IMR-90 (cell line): ENCODE measurements at regions not wholly inside any gene's neighbourhood (a gene's known extent, or its start where the extent isn't known, plus 50 kb on each side); places are given as distances from the start of the nearest gene placed in this dataset.

Experiments
- ATAC-seq: fragments of 200-7000 bp; cut with Tn5 transposase; 2 replicates; pipeline ENCODE4 v1.9.1; 2020; ENCODE audit warnings: low read depth, mild to moderate bottlenecking, moderate library complexity
- BruUV-seq: library from RNA; stranded (reverse); fragments of 400-500 nt; replicated peaks from 2 replicates; lab custom pipeline; 2021; lab: Mats Ljungman, UMichigan
- CTCF ChIA-PET: fragments of 300-600 bp; formaldehyde crosslinking; extraction: SDS; loops from one replicate; lab custom pipeline; 2021; ENCODE audit warnings: antibody characterized with exemption; lab: Yijun Ruan, JAX
- POLR2A ChIA-PET: fragments of 300-600 bp; sonication (Branson Sonifier 250); formaldehyde crosslinking; loops from one replicate; lab custom pipeline; 2022; ENCODE audit warnings: antibody characterized with exemption; ENCODE audit not compliant: unreplicated experiment; lab: Charles Lee
- DNase-seq: peaks from one replicate; pipeline ENCODE4 v3.0.0; 2013
- H2AFZ ChIP-seq: replicated peaks from 2 replicates; pipeline ENCODE3; 2013; ENCODE audit warnings: low read length, mild to moderate bottlenecking; ENCODE audit not compliant: poor library complexity
- H2AK5ac ChIP-seq: 2 replicates; pipeline ENCODE4 v1.6.1; 2013; ENCODE audit warnings: low read depth, low read length, inconsistent platforms
- H2AK9ac ChIP-seq: replicated peaks from 2 replicates; pipeline ENCODE3; 2013; ENCODE audit warnings: mild to moderate bottlenecking, low read depth, low read length, moderate library complexity; ENCODE audit not compliant: poor library complexity
- H2BK120ac ChIP-seq: 2 replicates; pipeline ENCODE4 v1.6.1; 2013; ENCODE audit warnings: low read depth, low read length, inconsistent platforms
- H2BK15ac ChIP-seq: 3 replicates; pipeline ENCODE4 v1.6.1; 2013; ENCODE audit warnings: low read depth, low read length, inconsistent platforms
- H2BK20ac ChIP-seq: 2 replicates; pipeline ENCODE4 v1.6.1; 2013; ENCODE audit warnings: low read depth, mild to moderate bottlenecking, inconsistent platforms, low read length, moderate library complexity
- H2BK5ac ChIP-seq: 2 replicates; pipeline ENCODE4 v1.6.1; 2013; ENCODE audit warnings: mild to moderate bottlenecking, low read depth, low read length, inconsistent platforms; ENCODE audit not compliant: poor library complexity, severe bottlenecking
- H3K14ac ChIP-seq: replicated peaks from 2 replicates; pipeline ENCODE4 v1.6.1; 2013; ENCODE audit warnings: low read depth, low read length, inconsistent platforms
- H3K18ac ChIP-seq: 2 replicates; pipeline ENCODE4 v1.6.1; 2013; ENCODE audit warnings: low read depth, low read length, control low read depth
- H3K23ac ChIP-seq: 2 replicates; pipeline ENCODE4 v1.6.1; 2013; ENCODE audit warnings: low read depth, low read length, inconsistent platforms
- H3K27ac ChIP-seq: 2 replicates; pipeline ENCODE4 v1.5.1; 2013; ENCODE audit warnings: mild to moderate bottlenecking, control low read depth, low read length; ENCODE audit not compliant: insufficient read depth
- H3K27me3 ChIP-seq: 2 replicates; pipeline ENCODE4 v1.6.1; 2013; ENCODE audit warnings: low read length; ENCODE audit not compliant: control insufficient read depth, insufficient read depth
- H3K36me3 ChIP-seq: 2 replicates; pipeline ENCODE4 v1.6.1; 2013; ENCODE audit warnings: low read length, mixed read lengths; ENCODE audit not compliant: control insufficient read depth, insufficient read depth
- H3K4ac ChIP-seq: 2 replicates; pipeline ENCODE4 v1.6.1; 2013; ENCODE audit warnings: low read depth, low read length, inconsistent platforms
- H3K4me1 ChIP-seq: 2 replicates; pipeline ENCODE4 v1.6.1; 2013; ENCODE audit warnings: low read length, mixed read lengths; ENCODE audit not compliant: control insufficient read depth, insufficient read depth
- H3K4me2 ChIP-seq: 2 replicates; pipeline ENCODE4 v1.6.1; 2013; ENCODE audit warnings: low read depth, mild to moderate bottlenecking, control low read depth, low read length, moderate library complexity
- H3K4me3 ChIP-seq: 2 replicates; pipeline ENCODE4 v1.5.1; 2013; ENCODE audit warnings: low read depth, mild to moderate bottlenecking, control low read depth, low read length, moderate library complexity; ENCODE audit not compliant: insufficient read depth
- H3K56ac ChIP-seq: 2 replicates; pipeline ENCODE4 v1.6.1; 2013; ENCODE audit warnings: low read length, inconsistent platforms; ENCODE audit not compliant: insufficient read depth; ENCODE audit errors: extremely low read depth
- H3K79me1 ChIP-seq, 2 experiments: 2 replicates each; pipeline ENCODE4 v1.6.1; 2013; ENCODE audit warnings: low read length in 2 of 2, inconsistent platforms in 1 of 2, low read depth in 1 of 2
- H3K9ac ChIP-seq: 2 replicates; pipeline ENCODE4 v1.6.1; 2013; ENCODE audit warnings: low read depth, low read length, control low read depth
- H3K9me1 ChIP-seq: 2 replicates; pipeline ENCODE4 v1.6.1; 2013; ENCODE audit warnings: low read length, inconsistent platforms; ENCODE audit not compliant: insufficient read depth
- H3K9me3 ChIP-seq: 2 replicates; pipeline ENCODE4 v1.6.1; 2013; ENCODE audit warnings: low read length; ENCODE audit not compliant: control insufficient read depth, insufficient read depth
- H4K20me1 ChIP-seq: 2 replicates; pipeline ENCODE4 v1.6.1; 2013; ENCODE audit warnings: low read length, inconsistent platforms; ENCODE audit not compliant: insufficient read depth
- H4K5ac ChIP-seq: 2 replicates; pipeline ENCODE4 v1.6.1; 2013; ENCODE audit warnings: mild to moderate bottlenecking, low read depth, low read length, control low read depth
- H4K8ac ChIP-seq, 2 experiments: 2 replicates each; pipeline ENCODE4 v1.6.1; 2013; ENCODE audit warnings: low read depth in 2 of 2, low read length in 2 of 2, control low read depth in 1 of 2, inconsistent platforms in 1 of 2
- H4K91ac ChIP-seq: 2 replicates; pipeline ENCODE4 v1.6.1; 2013; ENCODE audit warnings: low read depth, low read length, inconsistent platforms; ENCODE audit not compliant: insufficient read depth
- MXI1 ChIP-seq: IDR thresholded peaks from 2 replicates; pipeline ENCODE4 v1.6.1; 2012; ENCODE audit warnings: low read depth, mild to moderate bottlenecking, low read length, moderate library complexity, borderline replicate concordance
- NFE2L2 ChIP-seq: fragments of 150-350 bp; IDR thresholded peaks from 2 replicates; pipeline ENCODE4 v1.6.1; 2016; ENCODE audit warnings: low read depth, mild to moderate bottlenecking, low read length
- RAD21 ChIP-seq: IDR thresholded peaks from 2 replicates; pipeline ENCODE4 v1.6.1; 2012; ENCODE audit warnings: low read length, improper control_type of control experiment
- SMC3 ChIP-seq: fragments of 150-350 bp; IDR thresholded peaks from 2 replicates; pipeline ENCODE4 v1.6.1; 2016; ENCODE audit warnings: low read depth, mild to moderate bottlenecking, antibody characterized with exemption, low read length, moderate library complexity
- WGBS, 2 experiments: methylation state at CpG; one replicate each; pipeline versions ENCODE4 v1.1.5 to v1.1.7; 2013; ENCODE audit warnings: missing lambda C conversion rate in 2 of 2; ENCODE audit not compliant: insufficient read length in 1 of 2; ENCODE audit errors: extremely low coverage in 2 of 2; 5-methylcytosine and 5-hydroxymethylcytosine counted together
- dilution Hi-C: fragments of 300-500 bp; cut with HindIII; formaldehyde crosslinking; loops from one replicate; pipeline ENCODE4 v1.14.3; 2018; ENCODE audit warnings: low sequenced_read_pairs; ENCODE audit not compliant: unreplicated experiment
- in situ Hi-C: fragments of 300-500 bp; cut with MboI; formaldehyde crosslinking; loops from 3 replicates; pipeline ENCODE4 v1.14.3; 2019; ENCODE audit warnings: low sequenced_read_pairs, inconsistent platforms, mixed read lengths
- intact Hi-C: fragments of 100-400 bp; cut with micrococcal nuclease; formaldehyde crosslinking; loops from 2 replicates; pipeline ENCODE4 v1.10.0; 2022

- Histone ChIP-seq H2BK20ac (no peak overlapping the region), H3K9ac (no peak overlapping the region), H3K9me3 (no peaks in the 10 kb centered on the region), H2AK5ac (no peak overlapping the region), H2AK9ac (no peak overlapping the region), H3K4me1 (no peaks in the 10 kb centered on the region), H3K4me3 (no peak overlapping the region), H3K27me3 (no peaks in the 10 kb centered on the region), H3K9me1 (no peaks in the 10 kb centered on the region), H4K91ac (no peak overlapping the region), H2BK5ac (no peak overlapping the region), H3K27ac (no peak overlapping the region), H3K36me3 (no peaks in the 10 kb centered on the region), H2AFZ (no peak overlapping the region), H4K20me1 (no peaks in the 10 kb centered on the region), H2BK15ac (no peak overlapping the region), H4K5ac (no peak overlapping the region), H3K79me1 (no peaks in the 10 kb centered on the region), H3K23ac (no peak overlapping the region), H3K18ac (no peak overlapping the region), H2BK120ac (no peak overlapping the region), H3K56ac (no peak overlapping the region), H3K14ac (no peak overlapping the region), H3K4ac (no peak overlapping the region), H4K8ac (no peak overlapping the region), H3K4me2 (no peak overlapping the region)
- ATAC-seq (no peak), DNase-seq (no peak)
- WGBS, 2 experiments, result no CpG with 5 or more reads among the region's 2 CpGs
- intact Hi-C loops, result no loop called here
- no peak for TF ChIP-seq NFE2L2
- no peak for TF ChIP-seq RAD21
- no peak for TF ChIP-seq MXI1
- no peak for TF ChIP-seq SMC3
- in situ Hi-C loops, result no loop called here
- ChIA-PET POLR2A (no interaction called here), CTCF (no interaction called here)
- no TSS peak for BruUV-seq
- dilution Hi-C loops, result no loop called here
These were observed 1777.5 kb downstream of the BRINP3 start for GRCh38 chr1:188700116-188700515.
